GM20000 (cell line): ENCODE measurements at regions not wholly inside any gene's neighbourhood (a gene's known extent, or its start where the extent isn't known, plus 50 kb on each side); places are given as distances from the start of the nearest gene placed in this dataset.

ENCODE experiments used
- DNase-seq: peaks from one replicate; pipeline ENCODE4 v3.0.0; 2012; ENCODE audit warnings: low spot score
- TF ChIP-seq, protein P1 (sequence below): IDR thresholded peaks from 2 replicates; pipeline ENCODE4 v1.5.1; 2012; ENCODE audit warnings: mild to moderate bottlenecking, control low read depth; ENCODE audit errors: extremely low read depth, missing control alignments

DNA sequence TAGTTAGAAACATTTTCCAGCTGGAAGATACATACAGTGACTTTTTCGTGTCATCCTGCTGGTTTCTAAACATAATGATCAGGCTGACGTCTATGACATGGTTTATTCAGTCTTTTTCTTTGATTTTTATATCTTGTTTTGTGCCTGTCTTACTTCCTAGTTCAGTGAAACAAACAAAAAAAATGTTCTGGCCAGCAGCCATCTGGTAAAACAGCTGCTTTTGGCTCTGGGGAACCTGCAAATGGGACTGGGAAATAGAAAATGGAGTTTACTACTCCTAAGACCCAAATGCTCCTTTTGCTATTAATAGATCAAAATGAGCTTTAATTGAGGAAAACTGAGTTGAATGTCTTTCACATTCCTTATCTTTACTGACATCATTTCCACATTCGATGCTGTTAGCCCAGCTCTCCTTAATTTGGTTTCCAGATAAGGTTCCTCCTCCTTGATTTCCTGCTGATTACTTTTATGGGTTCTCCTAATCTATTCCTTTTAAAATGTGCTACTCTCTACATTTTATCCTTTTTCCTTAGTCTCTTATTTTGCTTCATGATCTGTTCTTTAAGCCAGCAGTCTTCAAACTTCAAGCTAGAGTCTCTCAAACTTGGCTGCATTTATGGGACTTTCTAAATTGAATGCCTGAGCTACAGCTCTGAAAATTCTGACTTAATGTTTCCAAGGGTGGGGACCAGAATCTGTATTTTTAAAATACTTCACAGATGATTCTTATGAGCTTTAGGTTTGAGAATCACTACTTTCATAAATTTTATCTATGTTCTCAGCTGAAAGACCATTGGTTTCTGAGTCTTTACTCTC is 499.5 kb downstream of the ANKRD50 start:
- no peak for DNase-seq
- TF ChIP-seq, protein P1, sequence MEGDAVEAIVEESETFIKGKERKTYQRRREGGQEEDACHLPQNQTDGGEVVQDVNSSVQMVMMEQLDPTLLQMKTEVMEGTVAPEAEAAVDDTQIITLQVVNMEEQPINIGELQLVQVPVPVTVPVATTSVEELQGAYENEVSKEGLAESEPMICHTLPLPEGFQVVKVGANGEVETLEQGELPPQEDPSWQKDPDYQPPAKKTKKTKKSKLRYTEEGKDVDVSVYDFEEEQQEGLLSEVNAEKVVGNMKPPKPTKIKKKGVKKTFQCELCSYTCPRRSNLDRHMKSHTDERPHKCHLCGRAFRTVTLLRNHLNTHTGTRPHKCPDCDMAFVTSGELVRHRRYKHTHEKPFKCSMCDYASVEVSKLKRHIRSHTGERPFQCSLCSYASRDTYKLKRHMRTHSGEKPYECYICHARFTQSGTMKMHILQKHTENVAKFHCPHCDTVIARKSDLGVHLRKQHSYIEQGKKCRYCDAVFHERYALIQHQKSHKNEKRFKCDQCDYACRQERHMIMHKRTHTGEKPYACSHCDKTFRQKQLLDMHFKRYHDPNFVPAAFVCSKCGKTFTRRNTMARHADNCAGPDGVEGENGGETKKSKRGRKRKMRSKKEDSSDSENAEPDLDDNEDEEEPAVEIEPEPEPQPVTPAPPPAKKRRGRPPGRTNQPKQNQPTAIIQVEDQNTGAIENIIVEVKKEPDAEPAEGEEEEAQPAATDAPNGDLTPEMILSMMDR: no peak

DNA sequence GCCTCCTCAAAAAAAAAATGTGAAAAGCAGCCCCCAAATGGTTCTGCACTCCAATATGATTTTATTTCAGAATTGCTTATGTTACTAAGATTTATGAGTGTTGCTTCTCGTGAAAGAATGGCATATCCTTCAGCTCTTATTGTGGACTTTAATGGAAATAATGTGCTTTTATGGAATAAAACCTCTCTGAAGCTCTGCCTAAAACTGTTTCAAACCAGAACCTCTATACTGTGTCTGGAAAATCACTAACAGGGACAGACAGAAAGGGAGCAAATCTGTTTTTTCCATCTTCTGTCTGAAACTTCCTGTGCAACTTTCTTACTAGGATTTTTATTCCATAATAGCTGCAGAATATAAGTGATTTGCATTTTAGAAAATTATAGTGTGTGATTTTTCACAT is 493.1 kb downstream of the ANKRD50 start:
- no peak for DNase-seq
- TF ChIP-seq, protein P1: no peak

DNA sequence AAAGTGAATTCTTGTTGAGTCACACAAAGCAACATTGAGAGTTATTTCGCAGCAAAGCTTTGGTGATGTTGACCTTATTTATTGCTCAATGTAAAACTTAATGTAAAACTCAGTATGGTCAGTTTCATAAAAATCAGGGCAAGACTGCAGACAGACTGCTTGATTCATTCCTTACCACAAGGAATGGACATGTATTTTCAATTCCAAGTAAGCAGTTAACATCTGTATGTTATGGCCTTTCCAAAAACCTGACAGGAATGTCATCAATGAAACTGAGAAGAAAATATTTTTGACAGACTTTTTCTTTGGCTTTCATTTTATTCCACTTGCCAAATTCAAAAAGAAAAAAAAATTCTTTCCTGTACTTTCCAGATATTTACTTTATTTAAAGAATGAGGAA is 488.3 kb downstream of the ANKRD50 start:
- TF ChIP-seq, protein P1: no peak
- DNase-seq: no peak

DNA sequence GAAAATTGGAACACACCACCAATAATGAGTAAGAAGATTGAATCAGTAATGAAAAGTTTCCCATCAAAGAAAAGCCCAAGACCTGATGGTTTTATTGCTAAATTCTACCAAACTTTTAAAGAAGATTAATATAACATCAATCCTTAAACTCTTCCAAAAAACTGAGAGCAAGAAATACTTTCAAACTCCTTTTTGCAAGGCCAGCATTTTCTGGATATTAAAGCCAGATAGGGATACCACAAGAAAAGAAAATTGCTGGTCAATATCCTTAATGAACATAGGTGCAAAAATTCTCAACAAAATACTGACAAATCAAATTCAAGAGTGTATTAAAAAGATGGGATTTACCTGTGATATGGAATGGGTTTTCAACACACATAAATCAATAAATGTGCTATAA is 484.6 kb downstream of the ANKRD50 start:
- no peak for DNase-seq
- TF ChIP-seq, protein P1: no peak

DNA sequence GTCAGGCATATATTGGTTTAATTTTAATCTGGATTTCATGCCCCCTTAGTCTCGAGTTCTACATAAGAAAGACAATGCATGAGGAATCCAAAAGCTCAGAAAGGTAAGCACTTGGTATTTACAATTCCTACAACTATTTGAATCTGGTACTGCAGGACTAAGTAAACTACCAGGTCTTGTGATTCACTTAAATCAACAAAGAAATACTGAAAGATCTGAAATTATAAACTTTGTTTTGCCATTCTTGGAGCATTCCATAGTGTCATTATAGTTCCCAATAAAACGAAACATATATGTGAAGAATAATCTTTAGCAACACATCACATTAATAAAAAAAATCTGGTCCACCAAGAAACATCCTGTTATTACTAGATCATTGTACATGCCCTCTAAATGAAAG is 482.3 kb downstream of the ANKRD50 start:
- DNase-seq: no peak
- TF ChIP-seq, protein P1: no peak

DNA sequence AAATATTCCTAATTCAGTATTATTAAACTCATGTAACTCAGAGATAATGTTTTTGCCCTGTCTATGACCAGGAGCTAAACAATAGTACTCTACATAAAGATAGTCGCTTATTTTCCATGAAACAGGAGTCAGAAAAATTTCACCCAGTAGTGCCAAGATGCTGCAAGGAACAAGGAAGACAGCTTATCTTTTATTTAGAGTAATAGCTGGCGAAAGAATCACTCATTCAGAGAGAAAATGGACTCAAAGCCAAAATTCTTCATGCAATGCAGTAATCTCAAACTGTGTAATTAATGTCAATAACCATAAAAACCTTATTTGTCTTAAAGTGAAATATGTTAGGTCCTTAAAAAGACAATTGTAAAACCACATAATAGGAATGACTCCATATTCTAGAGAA is 477.8 kb downstream of the ANKRD50 start:
- TF ChIP-seq, protein P1: no peak
- DNase-seq: no peak

DNA sequence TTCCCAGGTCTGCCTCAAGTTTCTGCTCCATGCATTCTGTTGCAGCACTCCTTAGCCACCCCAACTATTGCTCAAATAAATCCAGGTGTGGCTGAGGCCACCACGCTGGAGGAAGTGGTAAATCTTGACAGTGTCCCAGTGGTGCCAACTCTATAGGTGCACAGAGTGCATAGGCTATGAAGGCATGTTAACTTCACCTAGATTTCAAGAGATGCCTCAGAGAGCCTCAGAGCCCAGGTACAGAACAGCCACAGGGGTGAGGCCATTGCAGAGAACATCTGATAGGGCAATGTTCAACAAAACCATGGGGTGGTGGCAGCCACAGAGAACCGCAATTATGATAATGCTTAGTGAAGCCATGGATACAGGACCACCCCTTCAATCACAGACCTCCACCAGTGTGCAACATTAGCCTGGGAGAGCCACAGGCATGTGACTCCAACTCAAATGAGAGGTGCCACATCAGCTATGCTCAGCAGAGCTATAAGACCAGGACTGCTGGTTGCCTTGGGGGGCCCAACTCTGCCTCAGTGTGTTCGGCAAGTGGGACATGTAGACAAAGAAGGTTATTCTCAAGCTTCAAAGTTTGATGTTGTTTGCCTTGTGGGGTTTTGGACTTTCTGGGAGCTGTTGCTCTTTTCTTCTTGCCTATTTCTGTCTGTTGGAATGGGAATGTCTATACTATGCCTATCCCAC is 468.7 kb downstream of the ANKRD50 start:
- no peak for DNase-seq
- TF ChIP-seq, protein P1: no peak
